LoVo (cell line): ENCODE measurements at regions not wholly inside any gene's neighbourhood (a gene's known extent, or its start where the extent isn't known, plus 50 kb on each side); places are given as distances from the start of the nearest gene placed in this dataset.

Experiments
- DNase-seq: peaks from one replicate; pipeline ENCODE4 v3.0.0-alpha.2; 2016; ENCODE audit warnings: low spot score

- DNase-seq, result no peak
Observed at GRCh38 chr10:108424656-108425055, 1260.2 kb upstream of the SORCS1 start.

GRCh38 chr10:108422286-108422685, 1257.8 kb upstream of the SORCS1 start:
- DNase-seq, result no peak

- no peak for DNase-seq
Observed at GRCh38 chr10:108421266-108421665, 1256.8 kb upstream of the SORCS1 start.

- DNase-seq, result no peak
Observed at GRCh38 chr10:108413954-108414353, 1249.4 kb upstream of the SORCS1 start.

- no peak for DNase-seq
Observed at GRCh38 chr10:108412323-108412722, 1247.8 kb upstream of the SORCS1 start.

GRCh38 chr10:108411894-108412293, 1247.4 kb upstream of the SORCS1 start:
- DNase-seq, result no peak

GRCh38 chr10:108411206-108411605, 1246.7 kb upstream of the SORCS1 start:
- DNase-seq, result no peak

- DNase-seq, result no peak
Observed at GRCh38 chr10:108410236-108410635, 1245.7 kb upstream of the SORCS1 start.

GRCh38 chr10:108409306-108409705, 1244.8 kb upstream of the SORCS1 start:
- no peak for DNase-seq

GRCh38 chr10:108404155-108404554, 1239.6 kb upstream of the SORCS1 start:
- DNase-seq, result no peak

GRCh38 chr10:108399465-108399864, 1235.0 kb upstream of the SORCS1 start:
- DNase-seq, result no peak

GRCh38 chr10:108393089-108393488, 1228.6 kb upstream of the SORCS1 start:
- no peak for DNase-seq

- DNase-seq, result no peak
Observed at GRCh38 chr10:108392286-108392685, 1227.8 kb upstream of the SORCS1 start.

GRCh38 chr10:108388706-108389105, 1224.2 kb upstream of the SORCS1 start:
- DNase-seq, result no peak

GRCh38 chr10:108385963-108386362, 1221.5 kb upstream of the SORCS1 start:
- no peak for DNase-seq

- DNase-seq, result no peak
Observed at GRCh38 chr10:108384378-108384777, 1219.9 kb upstream of the SORCS1 start.

GRCh38 chr10:108378779-108379178, 1214.3 kb upstream of the SORCS1 start:
- DNase-seq, result no peak

GRCh38 chr10:108375691-108376090, 1211.2 kb upstream of the SORCS1 start:
- no peak for DNase-seq

- DNase-seq, result no peak
Observed at GRCh38 chr10:108374991-108375390, 1210.5 kb upstream of the SORCS1 start.

GRCh38 chr10:108365541-108365940, 1201.0 kb upstream of the SORCS1 start:
- no peak for DNase-seq

- no peak for DNase-seq
Observed at GRCh38 chr10:108363576-108363975, 1199.1 kb upstream of the SORCS1 start.

GRCh38 chr10:108362961-108363360, 1198.5 kb upstream of the SORCS1 start:
- no peak for DNase-seq

GRCh38 chr10:108362296-108362695, 1197.8 kb upstream of the SORCS1 start:
- DNase-seq, result no peak

- peak; percentile 19 for DNase-seq
Observed at GRCh38 chr10:108360187-108360586, 1195.7 kb upstream of the SORCS1 start.

- DNase-seq, result peak; percentile 28
Observed at GRCh38 chr10:108358912-108359311, 1194.4 kb upstream of the SORCS1 start.
